ENCODE measurements at regions not wholly inside any gene's neighbourhood (a gene's known extent, or its start where the extent isn't known, plus 50 kb on each side); places are given as distances from the start of the nearest gene placed in this dataset.

GRCh38 chr6:87905101-87905641, 142.5 kb upstream of the SPACA1 start:
- TF ChIP-seq CTCF (IDR thresholded peaks at IDR 0.05; ENCODE audit: extremely low read depth in 1 of 2, insufficient read depth in 1 of 2, low read depth in 1 of 2, low read length in 2 of 2) (no peak), EZH2 (IDR thresholded peaks at IDR 0.05; ENCODE audit: borderline replicate concordance, low read depth, low read length, severe bottlenecking) (no peak), GATA2 (IDR thresholded peaks at IDR 0.05; ENCODE audit: insufficient read depth, insufficient read length, low read depth, low read length) (no peak), POLR2A (IDR thresholded peaks at IDR 0.05; ENCODE audit: low read depth, low read length) (no peak), POLR2AphosphoS5 (IDR thresholded peaks at IDR 0.05; ENCODE audit: insufficient read depth, low read depth, low read length) (no peak), FOS (IDR thresholded peaks at IDR 0.05; ENCODE audit: borderline replicate concordance, insufficient read depth, low read length) (no peak), JUN (IDR thresholded peaks at IDR 0.05; ENCODE audit: borderline replicate concordance, insufficient read depth, insufficient read length, low read depth) (no peak)
